ENCODE measurements at regions not wholly inside any gene's neighbourhood (a gene's known extent, or its start where the extent isn't known, plus 50 kb on each side); places are given as distances from the start of the nearest gene placed in this dataset.

GRCh38 chr1:219323426-219323825 lies 149.7 kb downstream of the LYPLAL1 start:
- TF ChIP-seq, protein P1, sequence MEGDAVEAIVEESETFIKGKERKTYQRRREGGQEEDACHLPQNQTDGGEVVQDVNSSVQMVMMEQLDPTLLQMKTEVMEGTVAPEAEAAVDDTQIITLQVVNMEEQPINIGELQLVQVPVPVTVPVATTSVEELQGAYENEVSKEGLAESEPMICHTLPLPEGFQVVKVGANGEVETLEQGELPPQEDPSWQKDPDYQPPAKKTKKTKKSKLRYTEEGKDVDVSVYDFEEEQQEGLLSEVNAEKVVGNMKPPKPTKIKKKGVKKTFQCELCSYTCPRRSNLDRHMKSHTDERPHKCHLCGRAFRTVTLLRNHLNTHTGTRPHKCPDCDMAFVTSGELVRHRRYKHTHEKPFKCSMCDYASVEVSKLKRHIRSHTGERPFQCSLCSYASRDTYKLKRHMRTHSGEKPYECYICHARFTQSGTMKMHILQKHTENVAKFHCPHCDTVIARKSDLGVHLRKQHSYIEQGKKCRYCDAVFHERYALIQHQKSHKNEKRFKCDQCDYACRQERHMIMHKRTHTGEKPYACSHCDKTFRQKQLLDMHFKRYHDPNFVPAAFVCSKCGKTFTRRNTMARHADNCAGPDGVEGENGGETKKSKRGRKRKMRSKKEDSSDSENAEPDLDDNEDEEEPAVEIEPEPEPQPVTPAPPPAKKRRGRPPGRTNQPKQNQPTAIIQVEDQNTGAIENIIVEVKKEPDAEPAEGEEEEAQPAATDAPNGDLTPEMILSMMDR (IDR thresholded peaks at IDR 0.05 in 2 of 3, conservative IDR thresholded peaks at IDR 0.05 in 1 of 3; ENCODE audit: borderline replicate concordance in 1 of 3, insufficient read depth in 1 of 3, low read depth in 2 of 3, low read length in 2 of 3), result no peak
- TF ChIP-seq EZH2 (IDR thresholded peaks at IDR 0.05), result no peak

All from HCT116 (cell line).